ENCODE measurements at regions not wholly inside any gene's neighbourhood (a gene's known extent, or its start where the extent isn't known, plus 50 kb on each side); places are given as distances from the start of the nearest gene placed in this dataset.

- ATAC-seq (no peak), DNase-seq (no peak)
- intact Hi-C loops (cut with DNase I), result no loop called here
- Histone ChIP-seq H3K27me3 (no peaks in the 10 kb centered on the region), H3K9me3 (no peaks in the 10 kb centered on the region), H3K36me3 (no peaks in the 10 kb centered on the region), H3K4me1 (no peaks in the 10 kb centered on the region), H3K27ac (no peak overlapping the region), H3K4me3 (no peak overlapping the region)
- TF ChIP-seq CTCF (IDR thresholded peaks at IDR 0.05), result no peak
These were observed 85.5 kb downstream of the APIP start for GRCh38 chr11:34830648-34831047.

- no peak for ATAC-seq
- no peak for DNase-seq
- Histone ChIP-seq H3K9me3 (no peaks in the 10 kb centered on the region), H3K27ac (no peak overlapping the region), H3K27me3 (no peaks in the 10 kb centered on the region), H3K4me3 (no peak overlapping the region), H3K36me3 (no peaks in the 10 kb centered on the region), H3K4me1 (peaks cover 0 to 6% of the 10 kb centered on the region in 2 donors)
- TF ChIP-seq CTCF (IDR thresholded peaks at IDR 0.05), result no peak
- intact Hi-C loops (cut with DNase I), result no loop called here
These were observed 86.1 kb downstream of the APIP start for GRCh38 chr11:34830035-34830434.

- no peak overlapping the region for H3K4me3 ChIP-seq
- peak in 1 of 4 donors; percentile 35 for DNase-seq
- intact Hi-C loops (cut with DNase I), result no loop called here
- no peaks in the 10 kb centered on the region for H3K27me3 ChIP-seq
- peak overlapping the region in 1 of 2 donors; percentile 33 for H3K27ac ChIP-seq
- H3K36me3 ChIP-seq, result no peaks in the 10 kb centered on the region
- TF ChIP-seq CTCF (IDR thresholded peaks at IDR 0.05), result no peak
- H3K9me3 ChIP-seq, result no peaks in the 10 kb centered on the region
- peaks cover 0 to 7% of the 10 kb centered on the region in 2 donors for H3K4me1 ChIP-seq
- peak; percentile 45 for ATAC-seq
These were observed 89.0 kb downstream of the APIP start for GRCh38 chr11:34827228-34827627.

GRCh38 chr11:34826384-34826726 lies 89.8 kb downstream of the APIP start:
- H3K9me3 ChIP-seq, result no peaks in the 10 kb centered on the region
- ATAC-seq, result no peak
- H3K36me3 ChIP-seq, result no peaks in the 10 kb centered on the region
- H3K27ac ChIP-seq, result peak overlapping the region in 1 of 2 donors; percentile 33
- TF ChIP-seq CTCF (IDR thresholded peaks at IDR 0.05), result no peak
- no peaks in the 10 kb centered on the region for H3K27me3 ChIP-seq
- H3K4me1 ChIP-seq, result peaks cover 0 to 7% of the 10 kb centered on the region in 2 donors
- no peak overlapping the region for H3K4me3 ChIP-seq
- intact Hi-C loops (cut with DNase I), result no loop called here
- DNase-seq, result no peak

- intact Hi-C loops (cut with DNase I), result no loop called here
- peak in 3 of 4 donors; percentile 27 to 84 (median 44) for DNase-seq
- peaks cover 0 to 7% of the 10 kb centered on the region in 2 donors for H3K4me1 ChIP-seq
- no peaks in the 10 kb centered on the region for H3K9me3 ChIP-seq
- H3K27me3 ChIP-seq, result no peaks in the 10 kb centered on the region
- no peak overlapping the region for H3K4me3 ChIP-seq
- no peaks in the 10 kb centered on the region for H3K36me3 ChIP-seq
- peak overlapping the region; percentile 33 to 43 for H3K27ac ChIP-seq
- peak; percentile 88 for ATAC-seq
- TF ChIP-seq CTCF (IDR thresholded peaks at IDR 0.05), result no peak
These were observed 90.4 kb downstream of the APIP start for GRCh38 chr11:34825670-34826383.
